HL-60 (cell line): ENCODE measurements at regions not wholly inside any gene's neighbourhood (a gene's known extent, or its start where the extent isn't known, plus 50 kb on each side); places are given as distances from the start of the nearest gene placed in this dataset.

Experiments
- CTCF ChIP-seq: IDR thresholded peaks from one replicate; pipeline ENCODE4 v1.5.1; 2011; ENCODE audit warnings: low read length, control low read depth, inconsistent platforms; ENCODE audit not compliant: insufficient read depth
- SPI1 ChIP-seq: IDR thresholded peaks from 2 replicates; pipeline ENCODE4 v1.6.1; 2012; ENCODE audit warnings: low read depth, mild to moderate bottlenecking, borderline replicate concordance

- TF ChIP-seq CTCF (no peak), SPI1 (no peak)
These were observed 652.0 kb upstream of the ZNF608 start for GRCh38 chr5:125398466-125398865.
